IMR-90 (cell line): ENCODE measurements at regions not wholly inside any gene's neighbourhood (a gene's known extent, or its start where the extent isn't known, plus 50 kb on each side); places are given as distances from the start of the nearest gene placed in this dataset.

Experiments used
- ATAC-seq: fragments of 200-7000 bp; cut with Tn5 transposase; 2 replicates; pipeline ENCODE4 v1.9.1; 2020; ENCODE audit warnings: low read depth, mild to moderate bottlenecking, moderate library complexity
- BruUV-seq: library from RNA; stranded (reverse); fragments of 400-500 nt; replicated peaks from 2 replicates; lab custom pipeline; 2021; lab: Mats Ljungman, UMichigan
- CTCF ChIA-PET: fragments of 300-600 bp; formaldehyde crosslinking; extraction: SDS; loops from one replicate; lab custom pipeline; 2021; ENCODE audit warnings: antibody characterized with exemption; lab: Yijun Ruan, JAX
- POLR2A ChIA-PET: fragments of 300-600 bp; sonication (Branson Sonifier 250); formaldehyde crosslinking; loops from one replicate; lab custom pipeline; 2022; ENCODE audit warnings: antibody characterized with exemption; ENCODE audit not compliant: unreplicated experiment; lab: Charles Lee
- DNase-seq: peaks from one replicate; pipeline ENCODE4 v3.0.0; 2013
- H2AFZ ChIP-seq: replicated peaks from 2 replicates; pipeline ENCODE3; 2013; ENCODE audit warnings: low read length, mild to moderate bottlenecking; ENCODE audit not compliant: poor library complexity
- H2AK5ac ChIP-seq: 2 replicates; pipeline ENCODE4 v1.6.1; 2013; ENCODE audit warnings: low read depth, low read length, inconsistent platforms
- H2AK9ac ChIP-seq: replicated peaks from 2 replicates; pipeline ENCODE3; 2013; ENCODE audit warnings: mild to moderate bottlenecking, low read depth, low read length, moderate library complexity; ENCODE audit not compliant: poor library complexity
- H2BK120ac ChIP-seq: 2 replicates; pipeline ENCODE4 v1.6.1; 2013; ENCODE audit warnings: low read depth, low read length, inconsistent platforms
- H2BK15ac ChIP-seq: 3 replicates; pipeline ENCODE4 v1.6.1; 2013; ENCODE audit warnings: low read depth, low read length, inconsistent platforms
- H2BK20ac ChIP-seq: 2 replicates; pipeline ENCODE4 v1.6.1; 2013; ENCODE audit warnings: low read depth, mild to moderate bottlenecking, inconsistent platforms, low read length, moderate library complexity
- H2BK5ac ChIP-seq: 2 replicates; pipeline ENCODE4 v1.6.1; 2013; ENCODE audit warnings: mild to moderate bottlenecking, low read depth, low read length, inconsistent platforms; ENCODE audit not compliant: poor library complexity, severe bottlenecking
- H3K14ac ChIP-seq: replicated peaks from 2 replicates; pipeline ENCODE4 v1.6.1; 2013; ENCODE audit warnings: low read depth, low read length, inconsistent platforms
- H3K18ac ChIP-seq: 2 replicates; pipeline ENCODE4 v1.6.1; 2013; ENCODE audit warnings: low read depth, low read length, control low read depth
- H3K23ac ChIP-seq: 2 replicates; pipeline ENCODE4 v1.6.1; 2013; ENCODE audit warnings: low read depth, low read length, inconsistent platforms
- H3K27ac ChIP-seq: 2 replicates; pipeline ENCODE4 v1.5.1; 2013; ENCODE audit warnings: mild to moderate bottlenecking, control low read depth, low read length; ENCODE audit not compliant: insufficient read depth
- H3K27me3 ChIP-seq: 2 replicates; pipeline ENCODE4 v1.6.1; 2013; ENCODE audit warnings: low read length; ENCODE audit not compliant: control insufficient read depth, insufficient read depth
- H3K36me3 ChIP-seq: 2 replicates; pipeline ENCODE4 v1.6.1; 2013; ENCODE audit warnings: low read length, mixed read lengths; ENCODE audit not compliant: control insufficient read depth, insufficient read depth
- H3K4ac ChIP-seq: 2 replicates; pipeline ENCODE4 v1.6.1; 2013; ENCODE audit warnings: low read depth, low read length, inconsistent platforms
- H3K4me1 ChIP-seq: 2 replicates; pipeline ENCODE4 v1.6.1; 2013; ENCODE audit warnings: low read length, mixed read lengths; ENCODE audit not compliant: control insufficient read depth, insufficient read depth
- H3K4me2 ChIP-seq: 2 replicates; pipeline ENCODE4 v1.6.1; 2013; ENCODE audit warnings: low read depth, mild to moderate bottlenecking, control low read depth, low read length, moderate library complexity
- H3K4me3 ChIP-seq: 2 replicates; pipeline ENCODE4 v1.5.1; 2013; ENCODE audit warnings: low read depth, mild to moderate bottlenecking, control low read depth, low read length, moderate library complexity; ENCODE audit not compliant: insufficient read depth
- H3K56ac ChIP-seq: 2 replicates; pipeline ENCODE4 v1.6.1; 2013; ENCODE audit warnings: low read length, inconsistent platforms; ENCODE audit not compliant: insufficient read depth; ENCODE audit errors: extremely low read depth
- H3K79me1 ChIP-seq, 2 experiments: 2 replicates each; pipeline ENCODE4 v1.6.1; 2013; ENCODE audit warnings: low read length in 2 of 2, inconsistent platforms in 1 of 2, low read depth in 1 of 2
- H3K9ac ChIP-seq: 2 replicates; pipeline ENCODE4 v1.6.1; 2013; ENCODE audit warnings: low read depth, low read length, control low read depth
- H3K9me1 ChIP-seq: 2 replicates; pipeline ENCODE4 v1.6.1; 2013; ENCODE audit warnings: low read length, inconsistent platforms; ENCODE audit not compliant: insufficient read depth
- H3K9me3 ChIP-seq: 2 replicates; pipeline ENCODE4 v1.6.1; 2013; ENCODE audit warnings: low read length; ENCODE audit not compliant: control insufficient read depth, insufficient read depth
- H4K20me1 ChIP-seq: 2 replicates; pipeline ENCODE4 v1.6.1; 2013; ENCODE audit warnings: low read length, inconsistent platforms; ENCODE audit not compliant: insufficient read depth
- H4K5ac ChIP-seq: 2 replicates; pipeline ENCODE4 v1.6.1; 2013; ENCODE audit warnings: mild to moderate bottlenecking, low read depth, low read length, control low read depth
- H4K8ac ChIP-seq, 2 experiments: 2 replicates each; pipeline ENCODE4 v1.6.1; 2013; ENCODE audit warnings: low read depth in 2 of 2, low read length in 2 of 2, control low read depth in 1 of 2, inconsistent platforms in 1 of 2
- H4K91ac ChIP-seq: 2 replicates; pipeline ENCODE4 v1.6.1; 2013; ENCODE audit warnings: low read depth, low read length, inconsistent platforms; ENCODE audit not compliant: insufficient read depth
- BHLHE40 ChIP-seq: fragments of 150-350 bp; IDR thresholded peaks from 2 replicates; pipeline ENCODE4 v1.6.1; 2016; ENCODE audit warnings: mild to moderate bottlenecking, low read depth, low read length
- CEBPB ChIP-seq: IDR thresholded peaks from 2 replicates; pipeline ENCODE4 v1.6.1; 2012; ENCODE audit warnings: low read depth, low read length, improper control_type of control experiment
- CHD1 ChIP-seq: IDR thresholded peaks from 2 replicates; pipeline ENCODE4 v1.6.1; 2012; ENCODE audit warnings: low read depth, low read length, improper control_type of control experiment
- CTCF ChIP-seq: conservative IDR thresholded peaks from 2 replicates; pipeline ENCODE4 v1.5.1; 2012; ENCODE audit warnings: mild to moderate bottlenecking, low read depth, low read length, improper control_type of control experiment
- ELK1 ChIP-seq: fragments of 150-350 bp; IDR thresholded peaks from 2 replicates; pipeline ENCODE4 v1.6.1; 2016; ENCODE audit warnings: low read depth, mild to moderate bottlenecking, low read length, moderate library complexity, borderline replicate concordance
- FOS ChIP-seq: fragments of 150-350 bp; IDR thresholded peaks from 2 replicates; pipeline ENCODE4 v1.6.1; 2016; ENCODE audit warnings: low read depth, low read length
- MAFK ChIP-seq: IDR thresholded peaks from 2 replicates; pipeline ENCODE4 v1.6.1; 2012; ENCODE audit warnings: low read depth, low read length, improper control_type of control experiment
- MAZ ChIP-seq: IDR thresholded peaks from 2 replicates; pipeline ENCODE4 v1.6.1; 2012; ENCODE audit warnings: low read depth, mild to moderate bottlenecking, low read length, improper control_type of control experiment, moderate library complexity, borderline replicate concordance
- MXI1 ChIP-seq: IDR thresholded peaks from 2 replicates; pipeline ENCODE4 v1.6.1; 2012; ENCODE audit warnings: low read depth, mild to moderate bottlenecking, low read length, moderate library complexity, borderline replicate concordance
- NFE2L2 ChIP-seq: fragments of 150-350 bp; IDR thresholded peaks from 2 replicates; pipeline ENCODE4 v1.6.1; 2016; ENCODE audit warnings: low read depth, mild to moderate bottlenecking, low read length
- POLR2A ChIP-seq: IDR thresholded peaks from 2 replicates; pipeline ENCODE4 v1.6.1; 2012; ENCODE audit warnings: mild to moderate bottlenecking, low read depth, low read length
- RAD21 ChIP-seq: IDR thresholded peaks from 2 replicates; pipeline ENCODE4 v1.6.1; 2012; ENCODE audit warnings: low read length, improper control_type of control experiment
- RCOR1 ChIP-seq: IDR thresholded peaks from 2 replicates; pipeline ENCODE4 v1.6.1; 2012; ENCODE audit warnings: mild to moderate bottlenecking, low read length, improper control_type of control experiment; ENCODE audit not compliant: insufficient replicate concordance
- RFX5 ChIP-seq: IDR thresholded peaks from 2 replicates; pipeline ENCODE4 v1.8.0; 2012; ENCODE audit warnings: low read depth, mild to moderate bottlenecking, low read length, moderate library complexity
- SMC3 ChIP-seq: fragments of 150-350 bp; IDR thresholded peaks from 2 replicates; pipeline ENCODE4 v1.6.1; 2016; ENCODE audit warnings: low read depth, mild to moderate bottlenecking, antibody characterized with exemption, low read length, moderate library complexity
- WGBS, 2 experiments: methylation state at CpG; one replicate each; pipeline versions ENCODE4 v1.1.5 to v1.1.7; 2013; ENCODE audit warnings: missing lambda C conversion rate in 2 of 2; ENCODE audit not compliant: insufficient read length in 1 of 2; ENCODE audit errors: extremely low coverage in 2 of 2; 5-methylcytosine and 5-hydroxymethylcytosine counted together
- dilution Hi-C: fragments of 300-500 bp; cut with HindIII; formaldehyde crosslinking; loops from one replicate; pipeline ENCODE4 v1.14.3; 2018; ENCODE audit warnings: low sequenced_read_pairs; ENCODE audit not compliant: unreplicated experiment
- in situ Hi-C: fragments of 300-500 bp; cut with MboI; formaldehyde crosslinking; loops from 3 replicates; pipeline ENCODE4 v1.14.3; 2019; ENCODE audit warnings: low sequenced_read_pairs, inconsistent platforms, mixed read lengths
- intact Hi-C: fragments of 100-400 bp; cut with micrococcal nuclease; formaldehyde crosslinking; loops from 2 replicates; pipeline ENCODE4 v1.10.0; 2022
- TF ChIP-seq, protein P1 (sequence below): fragments of 150-350 bp; IDR thresholded peaks from 2 replicates; pipeline ENCODE4 v1.6.1; 2017; ENCODE audit warnings: mild to moderate bottlenecking, antibody characterized with exemption, low read length, low read depth

DNA sequence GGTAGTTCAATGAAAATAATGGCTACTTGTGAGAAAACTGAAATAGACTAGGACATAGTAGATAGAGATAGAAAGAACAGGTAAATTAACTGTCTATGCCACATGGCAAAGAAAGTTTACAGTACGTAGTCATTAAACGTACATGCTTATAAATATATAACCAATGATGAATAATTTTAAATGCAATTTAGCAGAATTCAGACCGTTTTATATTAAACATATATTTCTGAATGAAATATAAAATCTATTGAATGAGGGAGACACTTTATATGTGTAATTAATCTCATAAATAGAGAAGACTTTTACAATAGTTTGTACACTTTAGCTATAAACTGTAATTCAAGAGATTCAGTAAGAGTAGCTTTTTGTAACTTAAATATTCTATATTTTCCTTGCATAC is 124.4 kb upstream of the VPREB1 start:
- in situ Hi-C loops (no loop called here), intact Hi-C loops (no loop called here), dilution Hi-C loops (no loop called here)
- Histone ChIP-seq H4K20me1 (no peaks in the 10 kb centered on the region), H2BK15ac (no peak overlapping the region), H3K9me3 (no peaks in the 10 kb centered on the region), H4K5ac (no peak overlapping the region), H3K36me3 (no peaks in the 10 kb centered on the region), H3K18ac (no peak overlapping the region), H2AFZ (no peak overlapping the region), H2BK20ac (no peak overlapping the region), H3K4me1 (no peaks in the 10 kb centered on the region), H2BK5ac (no peak overlapping the region), H3K4me3 (no peak overlapping the region), H3K27ac (no peak overlapping the region), H2BK120ac (no peak overlapping the region), H3K23ac (no peak overlapping the region), H3K14ac (no peak overlapping the region), H2AK9ac (no peak overlapping the region), H3K27me3 (peaks cover 24% of the 10 kb centered on the region), H3K4me2 (no peak overlapping the region), H4K91ac (no peak overlapping the region), H4K8ac (no peak overlapping the region), H3K4ac (no peak overlapping the region), H3K56ac (no peak overlapping the region), H3K9ac (no peak overlapping the region), H3K9me1 (no peaks in the 10 kb centered on the region), H3K79me1 (no peaks in the 10 kb centered on the region), H2AK5ac (no peak overlapping the region)
- no TSS peak for BruUV-seq
- TF ChIP-seq MAFK (no peak), FOS (no peak), ELK1 (no peak), NFE2L2 (no peak), CEBPB (no peak), SMC3 (no peak), POLR2A (no peak), BHLHE40 (no peak), RAD21 (no peak), CTCF (no peak), MXI1 (no peak), MAZ (no peak), RFX5 (no peak), CHD1 (no peak), RCOR1 (no peak)
- TF ChIP-seq, protein P1, sequence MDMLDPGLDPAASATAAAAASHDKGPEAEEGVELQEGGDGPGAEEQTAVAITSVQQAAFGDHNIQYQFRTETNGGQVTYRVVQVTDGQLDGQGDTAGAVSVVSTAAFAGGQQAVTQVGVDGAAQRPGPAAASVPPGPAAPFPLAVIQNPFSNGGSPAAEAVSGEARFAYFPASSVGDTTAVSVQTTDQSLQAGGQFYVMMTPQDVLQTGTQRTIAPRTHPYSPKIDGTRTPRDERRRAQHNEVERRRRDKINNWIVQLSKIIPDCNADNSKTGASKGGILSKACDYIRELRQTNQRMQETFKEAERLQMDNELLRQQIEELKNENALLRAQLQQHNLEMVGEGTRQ: no peak
- WGBS, 2 experiments: no CpG with 5 or more reads among the region's 3 CpGs
- ATAC-seq: no peak
- ChIA-PET CTCF (no interaction called here), POLR2A (no interaction called here)
- no peak for DNase-seq
